ENCODE measurements at regions not wholly inside any gene's neighbourhood (a gene's known extent, or its start where the extent isn't known, plus 50 kb on each side); places are given as distances from the start of the nearest gene placed in this dataset.

GRCh38 chr20:39263076-39263475 lies 300.9 kb downstream of the DHX35 start:
- TF ChIP-seq CTCF (IDR thresholded peaks at IDR 0.05; ENCODE audit: unreplicated experiment): no peak
- Mint-ChIP-seq H3K4me1 (peaks cover 7% of the 10 kb centered on the region), H3K36me3 (no peaks in the 10 kb centered on the region), H3K27me3 (ENCODE audit: low read depth) (peaks cover 10% of the 10 kb centered on the region), H3K27ac (no peak overlapping the region), H3K4me3 (no peak overlapping the region), H3K9me3 (peaks cover 4% of the 10 kb centered on the region)
- DNase-seq (ENCODE audit: low spot score in 2 of 2, unreplicated experiment in 2 of 2): no peak

GRCh38 chr20:39259808-39260207 lies 297.7 kb downstream of the DHX35 start:
- Mint-ChIP-seq H3K4me1 (peaks cover 7% of the 10 kb centered on the region), H3K27me3 (ENCODE audit: low read depth) (peaks cover 13% of the 10 kb centered on the region), H3K36me3 (no peaks in the 10 kb centered on the region), H3K4me3 (no peak overlapping the region), H3K9me3 (peaks cover 4% of the 10 kb centered on the region), H3K27ac (no peak overlapping the region)
- no peak for DNase-seq (ENCODE audit: low spot score in 2 of 2, unreplicated experiment in 2 of 2)
- no peak for TF ChIP-seq CTCF (IDR thresholded peaks at IDR 0.05; ENCODE audit: unreplicated experiment)

GRCh38 chr20:39259010-39259803 lies 297.1 kb downstream of the DHX35 start:
- H3K4me3 Mint-ChIP-seq: no peak overlapping the region
- peaks cover 4% of the 10 kb centered on the region for H3K9me3 Mint-ChIP-seq
- H3K27me3 Mint-ChIP-seq (ENCODE audit: low read depth): peaks cover 8% of the 10 kb centered on the region
- no peak for DNase-seq (ENCODE audit: low spot score in 2 of 2, unreplicated experiment in 2 of 2)
- H3K36me3 Mint-ChIP-seq: no peaks in the 10 kb centered on the region
- peaks cover 7% of the 10 kb centered on the region for H3K4me1 Mint-ChIP-seq
- H3K27ac Mint-ChIP-seq: no peak overlapping the region
- TF ChIP-seq CTCF (IDR thresholded peaks at IDR 0.05; ENCODE audit: unreplicated experiment): no peak

GRCh38 chr20:39258253-39258652 lies 296.1 kb downstream of the DHX35 start:
- Mint-ChIP-seq H3K27ac (no peak overlapping the region), H3K4me1 (peaks cover 7% of the 10 kb centered on the region), H3K27me3 (ENCODE audit: low read depth) (peaks cover 5% of the 10 kb centered on the region), H3K9me3 (peaks cover 2% of the 10 kb centered on the region), H3K36me3 (no peaks in the 10 kb centered on the region), H3K4me3 (no peak overlapping the region)
- no peak for DNase-seq (ENCODE audit: low spot score in 2 of 2, unreplicated experiment in 2 of 2)
- no peak for TF ChIP-seq CTCF (IDR thresholded peaks at IDR 0.05; ENCODE audit: unreplicated experiment)

GRCh38 chr20:39253051-39253755 lies 291.1 kb downstream of the DHX35 start:
- no peaks in the 10 kb centered on the region for H3K4me1 Mint-ChIP-seq
- H3K36me3 Mint-ChIP-seq: no peaks in the 10 kb centered on the region
- H3K4me3 Mint-ChIP-seq: no peak overlapping the region

More at GRCh38 chr20:39253051-39253755, 291.1 kb downstream of the DHX35 start:
- DNase-seq (ENCODE audit: low spot score in 2 of 2, unreplicated experiment in 2 of 2): no peak
- Mint-ChIP-seq H3K27me3 (ENCODE audit: low read depth) (peaks cover 3% of the 10 kb centered on the region), H3K9me3 (no peaks in the 10 kb centered on the region), H3K27ac (no peak overlapping the region)
- no peak for TF ChIP-seq CTCF (IDR thresholded peaks at IDR 0.05; ENCODE audit: unreplicated experiment)

All from mesothelial cell of epicardium (in vitro differentiated cells).